ENCODE measurements at regions not wholly inside any gene's neighbourhood (a gene's known extent, or its start where the extent isn't known, plus 50 kb on each side); places are given as distances from the start of the nearest gene placed in this dataset.

- TF ChIP-seq, protein P1, sequence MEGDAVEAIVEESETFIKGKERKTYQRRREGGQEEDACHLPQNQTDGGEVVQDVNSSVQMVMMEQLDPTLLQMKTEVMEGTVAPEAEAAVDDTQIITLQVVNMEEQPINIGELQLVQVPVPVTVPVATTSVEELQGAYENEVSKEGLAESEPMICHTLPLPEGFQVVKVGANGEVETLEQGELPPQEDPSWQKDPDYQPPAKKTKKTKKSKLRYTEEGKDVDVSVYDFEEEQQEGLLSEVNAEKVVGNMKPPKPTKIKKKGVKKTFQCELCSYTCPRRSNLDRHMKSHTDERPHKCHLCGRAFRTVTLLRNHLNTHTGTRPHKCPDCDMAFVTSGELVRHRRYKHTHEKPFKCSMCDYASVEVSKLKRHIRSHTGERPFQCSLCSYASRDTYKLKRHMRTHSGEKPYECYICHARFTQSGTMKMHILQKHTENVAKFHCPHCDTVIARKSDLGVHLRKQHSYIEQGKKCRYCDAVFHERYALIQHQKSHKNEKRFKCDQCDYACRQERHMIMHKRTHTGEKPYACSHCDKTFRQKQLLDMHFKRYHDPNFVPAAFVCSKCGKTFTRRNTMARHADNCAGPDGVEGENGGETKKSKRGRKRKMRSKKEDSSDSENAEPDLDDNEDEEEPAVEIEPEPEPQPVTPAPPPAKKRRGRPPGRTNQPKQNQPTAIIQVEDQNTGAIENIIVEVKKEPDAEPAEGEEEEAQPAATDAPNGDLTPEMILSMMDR (IDR thresholded peaks at IDR 0.05; ENCODE audit: borderline replicate concordance, extremely low read depth, insufficient read depth) = no peak
- Histone ChIP-seq H3K27me3 (ENCODE audit: control insufficient read depth, insufficient read depth, low read length) (no peaks in the 10 kb centered on the region), H3K27ac (ENCODE audit: low read depth in 2 of 2, low read length in 2 of 2) (no peak overlapping the region), H3K9ac (ENCODE audit: low read length in 3 of 3) (no peak overlapping the region), H3K4me1 (ENCODE audit: control insufficient read depth in 2 of 3, insufficient read depth in 2 of 3, low read depth in 1 of 3, low read length in 3 of 3) (no peaks in the 10 kb centered on the region), H3K4me3 (ENCODE audit: low read length in 3 of 3) (no peak overlapping the region), H3K36me3 (ENCODE audit: control insufficient read depth in 2 of 3, insufficient read depth in 3 of 3, low read length in 3 of 3) (no peaks in the 10 kb centered on the region), H3K9me3 (ENCODE audit: control insufficient read depth in 2 of 3, insufficient read depth in 1 of 3, low read length in 3 of 3) (no peaks in the 10 kb centered on the region)
- intact Hi-C loops (cut with DNase I) = no loop called here
- no peak for DNase-seq
- no peak for FAIRE-seq
Measured at GRCh38 chr1:87981810-87982209, 653.1 kb downstream of the LMO4 start.

DNA sequence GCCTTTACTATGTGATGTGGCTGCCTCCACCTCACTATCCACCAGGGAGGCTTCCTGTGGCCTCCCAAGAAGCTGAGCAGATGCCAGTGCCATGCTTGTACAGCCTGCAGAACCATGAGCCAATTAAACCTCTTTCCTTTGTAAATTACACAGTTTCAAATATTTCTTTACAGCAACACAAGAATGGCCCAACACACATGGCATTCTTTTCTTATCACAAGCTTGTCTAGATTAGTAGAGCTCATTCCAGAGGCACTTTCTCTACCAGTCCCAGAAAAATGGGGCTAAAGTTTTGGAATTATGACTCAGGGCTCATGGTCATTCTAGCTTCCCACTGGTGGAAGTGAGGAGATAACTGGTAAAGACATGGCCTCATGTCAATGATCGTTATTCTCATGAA is 655.2 kb downstream of the LMO4 start:
- no peak for FAIRE-seq
- Histone ChIP-seq H3K4me1 (ENCODE audit: control insufficient read depth in 2 of 3, insufficient read depth in 2 of 3, low read depth in 1 of 3, low read length in 3 of 3) (no peaks in the 10 kb centered on the region), H3K36me3 (ENCODE audit: control insufficient read depth in 2 of 3, insufficient read depth in 3 of 3, low read length in 3 of 3) (no peaks in the 10 kb centered on the region), H3K9me3 (ENCODE audit: control insufficient read depth in 2 of 3, insufficient read depth in 1 of 3, low read length in 3 of 3) (no peaks in the 10 kb centered on the region), H3K4me3 (ENCODE audit: low read length in 3 of 3) (no peak overlapping the region), H3K27me3 (ENCODE audit: control insufficient read depth, insufficient read depth, low read length) (no peaks in the 10 kb centered on the region), H3K9ac (ENCODE audit: low read length in 3 of 3) (no peak overlapping the region), H3K27ac (ENCODE audit: low read depth in 2 of 2, low read length in 2 of 2) (no peak overlapping the region)
- TF ChIP-seq, protein P1 (IDR thresholded peaks at IDR 0.05; ENCODE audit: borderline replicate concordance, extremely low read depth, insufficient read depth) = no peak
- no peak for DNase-seq
- intact Hi-C loops (cut with DNase I) = no loop called here

GRCh38 chr1:87985071-87985470 is 656.4 kb downstream of the LMO4 start:
- Histone ChIP-seq H3K27ac (ENCODE audit: low read depth in 2 of 2, low read length in 2 of 2) (no peak overlapping the region), H3K9ac (ENCODE audit: low read length in 3 of 3) (no peak overlapping the region), H3K36me3 (ENCODE audit: control insufficient read depth in 2 of 3, insufficient read depth in 3 of 3, low read length in 3 of 3) (no peaks in the 10 kb centered on the region), H3K9me3 (ENCODE audit: control insufficient read depth in 2 of 3, insufficient read depth in 1 of 3, low read length in 3 of 3) (no peaks in the 10 kb centered on the region), H3K4me1 (ENCODE audit: control insufficient read depth in 2 of 3, insufficient read depth in 2 of 3, low read depth in 1 of 3, low read length in 3 of 3) (no peaks in the 10 kb centered on the region), H3K27me3 (ENCODE audit: control insufficient read depth, insufficient read depth, low read length) (no peaks in the 10 kb centered on the region), H3K4me3 (ENCODE audit: low read length in 3 of 3) (no peak overlapping the region)
- no peak for DNase-seq
- intact Hi-C loops (cut with DNase I) = no loop called here
- TF ChIP-seq, protein P1 (IDR thresholded peaks at IDR 0.05; ENCODE audit: borderline replicate concordance, extremely low read depth, insufficient read depth) = no peak
- FAIRE-seq = no peak
